Endothelial cell of umbilical vein (primary cell): ENCODE measurements at regions not wholly inside any gene's neighbourhood (a gene's known extent, or its start where the extent isn't known, plus 50 kb on each side); places are given as distances from the start of the nearest gene placed in this dataset.

ENCODE experiments used
- BruUV-seq: library from RNA; stranded (reverse); fragments of 400-500 nt; replicated peaks from 2 replicates; lab custom pipeline; 2021; lab: Mats Ljungman, UMichigan
- CTCF ChIA-PET: fragments of 300-600, 350-600 bp; sonication (Branson Sonifier 250); formaldehyde crosslinking; loops from one replicate; lab custom pipeline; 2021; ENCODE audit warnings: antibody characterized with exemption, inconsistent platforms; lab: Charles Lee
- POLR2A ChIA-PET: fragments of 300-600, 350-600 bp; sonication (Branson Sonifier 250); formaldehyde crosslinking; loops from one replicate; lab custom pipeline; 2021; ENCODE audit warnings: antibody characterized with exemption, inconsistent platforms; lab: Charles Lee
- DNase-seq: peaks from one replicate; pipeline ENCODE4 v3.0.0-alpha.2; 2011; ENCODE audit warnings: low read depth, low spot score
- FAIRE-seq: peaks from 2 replicates; lab custom pipeline; 2011; peaks lifted over from hg19 to GRCh38; lab: Jason Lieb, UNC
- H2AFZ ChIP-seq: 2 replicates; pipeline ENCODE4 v1.6.0; 2012; ENCODE audit warnings: low read depth, low read length, control low read depth, inconsistent platforms
- H3K27ac ChIP-seq: 2 replicates; pipeline ENCODE4 v1.5.1; 2011; ENCODE audit warnings: low read depth, mild to moderate bottlenecking, control low read depth, low read length, moderate library complexity; ENCODE audit not compliant: insufficient read depth
- H3K27me3 ChIP-seq, 2 experiments: 2 replicates each; pipeline versions ENCODE4 v1.6.0 to v1.6.1; 2011; ENCODE audit warnings: low read length in 2 of 2, mixed read lengths in 1 of 2; ENCODE audit not compliant: control insufficient read depth in 2 of 2, insufficient read depth in 2 of 2
- H3K36me3 ChIP-seq, 2 experiments: 2 replicates in 1 of 2; 3 replicates in 1 of 2; pipeline ENCODE4 v1.5.1; 2011; ENCODE audit warnings: low read length in 2 of 2, mild to moderate bottlenecking in 1 of 2, moderate library complexity in 1 of 2; ENCODE audit not compliant: control insufficient read depth in 2 of 2, insufficient read depth in 2 of 2; ENCODE audit errors: extremely low read depth in 1 of 2
- H3K4me1 ChIP-seq: 3 replicates; pipeline ENCODE4 v1.5.1; 2011; ENCODE audit warnings: mild to moderate bottlenecking, low read length; ENCODE audit not compliant: control insufficient read depth, insufficient read depth; ENCODE audit errors: extremely low read depth
- H3K4me2 ChIP-seq: 2 replicates; pipeline ENCODE4 v1.6.1; 2011; ENCODE audit warnings: low read length, control low read depth, mixed read lengths; ENCODE audit not compliant: insufficient read depth
- H3K4me3 ChIP-seq, 3 experiments: fragments of 200-600 bp in 1 of 3; sonication (generic), shearing (Covaris generic) in 1 of 3; replicated peaks in 1 of 3; 2 replicates each; pipeline ENCODE4 v1.5.1; 2011 to 2016; ENCODE audit warnings: control low read depth in 3 of 3, low read length in 3 of 3, mild to moderate bottlenecking in 2 of 3, inconsistent platforms in 1 of 3, low read depth in 1 of 3, moderate library complexity in 1 of 3; ENCODE audit not compliant: insufficient read depth in 1 of 3
- H3K79me2 ChIP-seq: 2 replicates; pipeline ENCODE4 v1.6.0; 2012; ENCODE audit warnings: low read length, inconsistent platforms; ENCODE audit not compliant: control insufficient read depth, insufficient read depth
- H3K9ac ChIP-seq: replicated peaks from 2 replicates; pipeline ENCODE3; 2011; ENCODE audit warnings: low read length, control low read depth; ENCODE audit not compliant: insufficient read depth; ENCODE audit errors: extremely low read depth
- H3K9me1 ChIP-seq: replicated peaks from 3 replicates; pipeline ENCODE4 v1.6.0; 2011; ENCODE audit warnings: mild to moderate bottlenecking, low read length; ENCODE audit not compliant: control insufficient read depth, insufficient read depth; ENCODE audit errors: extremely low read depth
- H3K9me3 ChIP-seq: replicated peaks from 2 replicates; pipeline ENCODE4 v1.5.1; 2012; ENCODE audit warnings: low read length, inconsistent platforms; ENCODE audit not compliant: control insufficient read depth, insufficient read depth
- H4K20me1 ChIP-seq: replicated peaks from 2 replicates; pipeline ENCODE3; 2011; ENCODE audit warnings: mild to moderate bottlenecking, low read length; ENCODE audit not compliant: control insufficient read depth, insufficient read depth; ENCODE audit errors: extremely low read depth
- EZH2 ChIP-seq: IDR thresholded peaks from 2 replicates; pipeline ENCODE4 v1.6.1; 2012; ENCODE audit warnings: borderline replicate concordance, low read depth, mild to moderate bottlenecking, moderate library complexity, low read length, inconsistent platforms; ENCODE audit not compliant: severe bottlenecking
- FOS ChIP-seq: IDR thresholded peaks from 2 replicates; pipeline ENCODE4 v1.6.1; 2011; ENCODE audit warnings: mild to moderate bottlenecking, low read length, moderate library complexity, borderline replicate concordance; ENCODE audit not compliant: insufficient read depth
- GATA2 ChIP-seq: IDR thresholded peaks from 2 replicates; pipeline ENCODE4 v1.7.0; 2011; ENCODE audit warnings: low read depth, mild to moderate bottlenecking, moderate library complexity, mixed read lengths, low read length; ENCODE audit not compliant: insufficient read length, insufficient read depth
- JUN ChIP-seq: IDR thresholded peaks from 2 replicates; pipeline ENCODE4 v1.6.1; 2011; ENCODE audit warnings: borderline replicate concordance, low read depth; ENCODE audit not compliant: insufficient read length, insufficient read depth
- MAX ChIP-seq: IDR thresholded peaks from 2 replicates; pipeline ENCODE4 v1.6.1; 2011; ENCODE audit not compliant: insufficient read depth, insufficient read length
- MYC ChIP-seq: IDR thresholded peaks from one replicate; pipeline ENCODE4 v1.6.1; 2011; ENCODE audit warnings: mild to moderate bottlenecking, low read depth, low read length
- POLR2A ChIP-seq: IDR thresholded peaks from 2 replicates; pipeline ENCODE4 v1.6.1; 2012; ENCODE audit warnings: low read depth, mild to moderate bottlenecking, control low read depth, low read length
- POLR2AphosphoS5 ChIP-seq: IDR thresholded peaks from 2 replicates; pipeline ENCODE4 v1.6.1; 2012; ENCODE audit warnings: low read depth, mild to moderate bottlenecking, control low read depth, low read length, moderate library complexity; ENCODE audit not compliant: insufficient read depth
- dilution Hi-C: fragments of 300-500 bp; cut with MboI; formaldehyde crosslinking; loops from one replicate; pipeline ENCODE4 v1.15.0; 2019; ENCODE audit warnings: low sequenced_read_pairs; ENCODE audit not compliant: extremely low pct_ligation_motif_present
- intact Hi-C: fragments of 100-400 bp; cut with micrococcal nuclease; formaldehyde crosslinking; loops from one replicate; pipeline ENCODE4 v1.10.0; 2022
- TF ChIP-seq, protein P1 (sequence below), 2 donors: IDR thresholded peaks; 1 replicate in 1 of 2; 2 replicates in 1 of 2; pipeline ENCODE4 v1.5.1; 2011; ENCODE audit warnings: low read length in 2 of 2, mild to moderate bottlenecking in 2 of 2, moderate library complexity in 2 of 2, control low read depth in 1 of 2, inconsistent platforms in 1 of 2, low read depth in 1 of 2; ENCODE audit not compliant: insufficient read depth in 1 of 2; ENCODE audit errors: extremely low read depth in 1 of 2

GRCh38 chr2:6630209-6630608 lies 235.5 kb downstream of the CMPK2 start:
- Histone ChIP-seq H2AFZ (no peak overlapping the region), H3K27me3 (no peaks in the 10 kb centered on the region), H3K79me2 (no peaks in the 10 kb centered on the region), H4K20me1 (no peaks in the 10 kb centered on the region), H3K9me3 (peaks cover 3% of the 10 kb centered on the region), H3K9ac (no peak overlapping the region), H3K9me1 (no peaks in the 10 kb centered on the region), H3K4me3 (no peak overlapping the region), H3K4me1 (no peaks in the 10 kb centered on the region), H3K4me2 (no peak overlapping the region), H3K27ac (no peak overlapping the region), H3K36me3 (no peaks in the 10 kb centered on the region)
- no peak for TF ChIP-seq POLR2A
- no peak for TF ChIP-seq EZH2
- TF ChIP-seq, protein P1, sequence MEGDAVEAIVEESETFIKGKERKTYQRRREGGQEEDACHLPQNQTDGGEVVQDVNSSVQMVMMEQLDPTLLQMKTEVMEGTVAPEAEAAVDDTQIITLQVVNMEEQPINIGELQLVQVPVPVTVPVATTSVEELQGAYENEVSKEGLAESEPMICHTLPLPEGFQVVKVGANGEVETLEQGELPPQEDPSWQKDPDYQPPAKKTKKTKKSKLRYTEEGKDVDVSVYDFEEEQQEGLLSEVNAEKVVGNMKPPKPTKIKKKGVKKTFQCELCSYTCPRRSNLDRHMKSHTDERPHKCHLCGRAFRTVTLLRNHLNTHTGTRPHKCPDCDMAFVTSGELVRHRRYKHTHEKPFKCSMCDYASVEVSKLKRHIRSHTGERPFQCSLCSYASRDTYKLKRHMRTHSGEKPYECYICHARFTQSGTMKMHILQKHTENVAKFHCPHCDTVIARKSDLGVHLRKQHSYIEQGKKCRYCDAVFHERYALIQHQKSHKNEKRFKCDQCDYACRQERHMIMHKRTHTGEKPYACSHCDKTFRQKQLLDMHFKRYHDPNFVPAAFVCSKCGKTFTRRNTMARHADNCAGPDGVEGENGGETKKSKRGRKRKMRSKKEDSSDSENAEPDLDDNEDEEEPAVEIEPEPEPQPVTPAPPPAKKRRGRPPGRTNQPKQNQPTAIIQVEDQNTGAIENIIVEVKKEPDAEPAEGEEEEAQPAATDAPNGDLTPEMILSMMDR (IDR thresholded peaks at IDR 0.05; ENCODE audit: extremely low read depth in 1 of 2, insufficient read depth in 1 of 2, low read depth in 1 of 2, low read length in 2 of 2), result no peak
- TF ChIP-seq GATA2, result no peak
- intact Hi-C loops, result no loop called here
- dilution Hi-C loops, result no loop called here
- FAIRE-seq (no peak), DNase-seq (no peak)
- CTCF ChIA-PET, result no interaction called here
- no TSS peak for BruUV-seq
- POLR2A ChIA-PET, result no interaction called here

GRCh38 chr2:6635296-6635695 lies 230.4 kb downstream of the CMPK2 start:
- DNase-seq (no peak), FAIRE-seq (no peak)
- TF ChIP-seq MAX, result no peak
- TF ChIP-seq JUN, result no peak
- no peak for TF ChIP-seq POLR2AphosphoS5
- TF ChIP-seq, protein P1 (IDR thresholded peaks at IDR 0.05; ENCODE audit: extremely low read depth in 1 of 2, insufficient read depth in 1 of 2, low read depth in 1 of 2, low read length in 2 of 2), result no peak
- TF ChIP-seq EZH2, result no peak
- no peak for TF ChIP-seq FOS
- no peak for TF ChIP-seq POLR2A
- TF ChIP-seq GATA2, result no peak
- no peak for TF ChIP-seq MYC
- BruUV-seq, result no TSS peak
- Histone ChIP-seq H3K4me1 (no peaks in the 10 kb centered on the region), H4K20me1 (no peaks in the 10 kb centered on the region), H3K36me3 (no peaks in the 10 kb centered on the region), H3K27ac (no peak overlapping the region), H3K4me3 (no peak overlapping the region), H3K79me2 (no peaks in the 10 kb centered on the region), H3K4me2 (no peak overlapping the region), H3K9ac (no peak overlapping the region), H3K9me3 (no peaks in the 10 kb centered on the region), H3K9me1 (no peaks in the 10 kb centered on the region), H3K27me3 (no peaks in the 10 kb centered on the region), H2AFZ (no peak overlapping the region)
- POLR2A ChIA-PET, result no interaction called here
- CTCF ChIA-PET, result no interaction called here
- intact Hi-C loops (no loop called here), dilution Hi-C loops (no loop called here)
